ENCODE measurements at regions not wholly inside any gene's neighbourhood (a gene's known extent, or its start where the extent isn't known, plus 50 kb on each side); places are given as distances from the start of the nearest gene placed in this dataset.

DNA sequence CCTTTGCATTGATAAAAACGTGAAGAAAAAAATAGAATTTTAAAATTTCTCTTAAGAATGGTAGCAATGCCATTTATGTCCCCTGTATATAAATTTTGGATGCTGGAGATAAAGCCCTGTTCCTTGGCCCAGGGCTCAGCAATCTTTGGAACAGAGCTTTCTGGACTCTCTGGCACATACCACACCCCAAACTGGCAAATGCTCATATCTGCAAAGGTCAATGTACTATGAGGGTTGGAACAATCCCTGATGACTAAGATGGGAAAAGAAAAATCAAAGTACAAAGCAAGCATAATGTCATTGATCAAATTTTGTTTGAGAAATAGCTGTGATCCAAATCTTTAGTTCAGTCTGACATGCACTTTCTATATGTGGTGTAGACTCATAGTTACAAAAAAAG lies 158.1 kb upstream of the HCRTR2 start:
- no peaks in the 10 kb centered on the region for H3K9me3 ChIP-seq
- DNase-seq (ENCODE audit: low spot score in 2 of 2), result no peak
- no peaks in the 10 kb centered on the region for H3K27me3 ChIP-seq
- TF ChIP-seq, protein P1, sequence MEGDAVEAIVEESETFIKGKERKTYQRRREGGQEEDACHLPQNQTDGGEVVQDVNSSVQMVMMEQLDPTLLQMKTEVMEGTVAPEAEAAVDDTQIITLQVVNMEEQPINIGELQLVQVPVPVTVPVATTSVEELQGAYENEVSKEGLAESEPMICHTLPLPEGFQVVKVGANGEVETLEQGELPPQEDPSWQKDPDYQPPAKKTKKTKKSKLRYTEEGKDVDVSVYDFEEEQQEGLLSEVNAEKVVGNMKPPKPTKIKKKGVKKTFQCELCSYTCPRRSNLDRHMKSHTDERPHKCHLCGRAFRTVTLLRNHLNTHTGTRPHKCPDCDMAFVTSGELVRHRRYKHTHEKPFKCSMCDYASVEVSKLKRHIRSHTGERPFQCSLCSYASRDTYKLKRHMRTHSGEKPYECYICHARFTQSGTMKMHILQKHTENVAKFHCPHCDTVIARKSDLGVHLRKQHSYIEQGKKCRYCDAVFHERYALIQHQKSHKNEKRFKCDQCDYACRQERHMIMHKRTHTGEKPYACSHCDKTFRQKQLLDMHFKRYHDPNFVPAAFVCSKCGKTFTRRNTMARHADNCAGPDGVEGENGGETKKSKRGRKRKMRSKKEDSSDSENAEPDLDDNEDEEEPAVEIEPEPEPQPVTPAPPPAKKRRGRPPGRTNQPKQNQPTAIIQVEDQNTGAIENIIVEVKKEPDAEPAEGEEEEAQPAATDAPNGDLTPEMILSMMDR (IDR thresholded peaks at IDR 0.05), result no peak
- no peak overlapping the region for H3K27ac ChIP-seq
- H3K36me3 ChIP-seq, result no peaks in the 10 kb centered on the region
- H3K4me3 ChIP-seq, result no peak overlapping the region
- intact Hi-C loops (cut with DNase I), result no loop called here
- H3K4me1 ChIP-seq, result no peaks in the 10 kb centered on the region

DNA sequence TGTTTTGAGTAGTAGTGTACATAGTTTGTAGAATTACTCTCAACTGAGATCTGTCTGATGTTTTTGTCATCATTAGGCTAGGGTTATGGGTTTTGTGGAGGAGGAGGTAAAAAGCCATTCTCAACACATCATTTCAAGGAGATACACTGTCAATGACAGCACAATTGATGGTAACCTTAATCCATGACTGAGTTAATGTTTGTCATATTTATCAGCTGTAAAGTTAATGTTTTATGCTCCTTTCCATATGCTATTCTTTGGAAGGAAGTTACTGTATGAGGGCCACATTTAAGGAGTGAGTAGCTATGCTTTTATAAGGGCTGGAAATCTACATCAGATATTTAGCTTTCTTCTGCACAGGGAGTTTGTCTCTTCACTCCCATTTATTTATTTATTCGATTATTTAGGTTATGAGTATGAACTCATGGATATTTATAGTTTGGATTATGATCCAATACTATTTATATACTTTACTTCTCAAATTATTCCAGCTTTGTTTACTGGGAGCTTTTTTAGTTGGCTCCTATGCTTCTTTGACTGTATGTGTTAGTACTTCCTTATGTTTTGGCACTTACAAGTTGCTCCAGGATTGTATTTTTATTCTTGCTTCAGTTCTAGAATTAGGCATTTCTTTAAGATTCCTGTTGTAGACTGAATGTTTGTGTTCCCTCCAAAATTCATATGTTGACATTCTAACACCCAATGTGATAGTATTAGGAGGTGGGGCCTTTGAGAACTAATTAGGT lies 156.6 kb upstream of the HCRTR2 start:
- H3K4me3 ChIP-seq, result no peak overlapping the region
- TF ChIP-seq, protein P1 (IDR thresholded peaks at IDR 0.05), result no peak
- no peak for DNase-seq (ENCODE audit: low spot score in 2 of 2)
- no peak overlapping the region for H3K27ac ChIP-seq
- H3K27me3 ChIP-seq, result no peaks in the 10 kb centered on the region
- intact Hi-C loops (cut with DNase I), result no loop called here
- no peaks in the 10 kb centered on the region for H3K4me1 ChIP-seq
- no peaks in the 10 kb centered on the region for H3K36me3 ChIP-seq
- no peaks in the 10 kb centered on the region for H3K9me3 ChIP-seq

GRCh38 chr6:55019591-55019990 lies 154.7 kb upstream of the HCRTR2 start:
- Histone ChIP-seq H3K4me3 (no peak overlapping the region), H3K4me1 (no peaks in the 10 kb centered on the region), H3K36me3 (no peaks in the 10 kb centered on the region), H3K27ac (no peak overlapping the region), H3K9me3 (no peaks in the 10 kb centered on the region), H3K27me3 (no peaks in the 10 kb centered on the region)
- TF ChIP-seq, protein P1 (IDR thresholded peaks at IDR 0.05), result no peak
- intact Hi-C loops (cut with DNase I), result no loop called here
- no peak for DNase-seq (ENCODE audit: low spot score in 2 of 2)

- no peak for DNase-seq (ENCODE audit: low spot score in 2 of 2)
- Histone ChIP-seq H3K27ac (no peak overlapping the region), H3K27me3 (no peaks in the 10 kb centered on the region), H3K9me3 (no peaks in the 10 kb centered on the region), H3K36me3 (no peaks in the 10 kb centered on the region), H3K4me3 (no peak overlapping the region), H3K4me1 (no peaks in the 10 kb centered on the region)
- TF ChIP-seq, protein P1 (IDR thresholded peaks at IDR 0.05), result no peak
- intact Hi-C loops (cut with DNase I), result no loop called here
These were observed 151.1 kb upstream of the HCRTR2 start for GRCh38 chr6:55023230-55023629.

DNA sequence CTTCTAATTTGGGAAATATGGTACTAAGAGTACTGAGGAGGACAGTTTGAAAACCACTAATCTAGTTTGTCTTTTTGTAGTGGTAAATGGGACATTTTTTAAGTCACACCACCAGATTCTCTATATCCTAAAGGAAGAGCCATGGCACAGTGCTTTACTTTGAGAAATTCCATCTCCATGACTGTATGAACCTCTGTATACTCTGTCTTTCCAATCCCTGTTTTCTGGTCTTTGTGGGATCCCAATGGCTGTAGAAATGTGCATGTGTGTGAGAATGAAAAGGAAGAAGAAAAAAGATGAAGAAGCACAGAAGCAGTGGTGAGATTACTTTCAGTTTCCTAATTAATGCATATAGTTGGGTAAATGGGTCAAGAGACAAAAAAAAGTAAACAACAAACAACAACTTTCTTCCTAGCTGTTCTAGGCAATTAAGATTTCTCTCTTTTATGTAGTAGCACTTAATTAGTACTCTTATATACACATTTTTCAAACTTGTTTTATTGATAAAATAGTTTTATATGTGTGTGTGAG lies 141.2 kb upstream of the HCRTR2 start:
- Histone ChIP-seq H3K36me3 (no peaks in the 10 kb centered on the region), H3K4me1 (no peaks in the 10 kb centered on the region), H3K27ac (no peak overlapping the region), H3K9me3 (no peaks in the 10 kb centered on the region), H3K27me3 (no peaks in the 10 kb centered on the region), H3K4me3 (no peak overlapping the region)
- DNase-seq (ENCODE audit: low spot score in 2 of 2), result no peak
- intact Hi-C loops (cut with DNase I), result no loop called here
- TF ChIP-seq, protein P1 (IDR thresholded peaks at IDR 0.05), result no peak

Measured in ascending aorta (tissue), 2 donors.